ENCODE measurements at regions not wholly inside any gene's neighbourhood (a gene's known extent, or its start where the extent isn't known, plus 50 kb on each side); places are given as distances from the start of the nearest gene placed in this dataset.

- no peak overlapping the region for H3K4me3 ChIP-seq (ENCODE audit: low read length)
- no peaks in the 10 kb centered on the region for H3K36me3 ChIP-seq (ENCODE audit: control insufficient read depth, insufficient read depth, low read length, severe bottlenecking)
- H3K4me1 ChIP-seq (ENCODE audit: control insufficient read depth, insufficient read depth, low read length) = no peaks in the 10 kb centered on the region
- no peaks in the 10 kb centered on the region for H3K27me3 ChIP-seq (replicated peaks; ENCODE audit: control insufficient read depth, insufficient read depth, low read length)
- peaks cover 2% of the 10 kb centered on the region for H3K9me3 ChIP-seq (ENCODE audit: control insufficient read depth, low read length)
- no peak overlapping the region for H3K9ac ChIP-seq (ENCODE audit: low read length)
- DNase-seq (ENCODE audit: low read depth) = no peak
These were observed 838.6 kb upstream of the SORCS1 start for GRCh38 chr10:108003061-108003460.

GRCh38 chr10:108000365-108000764, 835.9 kb upstream of the SORCS1 start:
- no peak overlapping the region for H3K4me3 ChIP-seq (ENCODE audit: low read length)
- H3K36me3 ChIP-seq (ENCODE audit: control insufficient read depth, insufficient read depth, low read length, severe bottlenecking) = no peaks in the 10 kb centered on the region
- DNase-seq (ENCODE audit: low read depth) = no peak
- H3K9me3 ChIP-seq (ENCODE audit: control insufficient read depth, low read length) = no peaks in the 10 kb centered on the region
- peaks cover under 1% of the 10 kb centered on the region for H3K4me1 ChIP-seq (ENCODE audit: control insufficient read depth, insufficient read depth, low read length)
- no peak overlapping the region for H3K9ac ChIP-seq (ENCODE audit: low read length)
- H3K27me3 ChIP-seq (replicated peaks; ENCODE audit: control insufficient read depth, insufficient read depth, low read length) = no peaks in the 10 kb centered on the region

- Histone ChIP-seq H3K9ac (ENCODE audit: low read length) (peak overlapping the region; percentile 37), H3K36me3 (ENCODE audit: control insufficient read depth, insufficient read depth, low read length, severe bottlenecking) (no peaks in the 10 kb centered on the region), H3K9me3 (ENCODE audit: control insufficient read depth, low read length) (no peaks in the 10 kb centered on the region), H3K4me1 (ENCODE audit: control insufficient read depth, insufficient read depth, low read length) (peaks cover 9% of the 10 kb centered on the region), H3K4me3 (ENCODE audit: low read length) (peak overlapping the region; percentile 17), H3K27me3 (replicated peaks; ENCODE audit: control insufficient read depth, insufficient read depth, low read length) (no peaks in the 10 kb centered on the region)
- DNase-seq (ENCODE audit: low read depth) = no peak
These were observed 830.2 kb upstream of the SORCS1 start for GRCh38 chr10:107994621-107995270.

- peak overlapping the region; percentile 4 for H3K4me3 ChIP-seq (ENCODE audit: low read length)
- H3K9me3 ChIP-seq (ENCODE audit: control insufficient read depth, low read length) = no peaks in the 10 kb centered on the region
- no peaks in the 10 kb centered on the region for H3K27me3 ChIP-seq (replicated peaks; ENCODE audit: control insufficient read depth, insufficient read depth, low read length)
- no peaks in the 10 kb centered on the region for H3K36me3 ChIP-seq (ENCODE audit: control insufficient read depth, insufficient read depth, low read length, severe bottlenecking)
- DNase-seq (ENCODE audit: low read depth) = peak; percentile 63
- peaks cover 16% of the 10 kb centered on the region for H3K4me1 ChIP-seq (ENCODE audit: control insufficient read depth, insufficient read depth, low read length)
- peak overlapping the region; percentile 69 for H3K9ac ChIP-seq (ENCODE audit: low read length)
These were observed 822.1 kb upstream of the SORCS1 start for GRCh38 chr10:107986571-107986970.

GRCh38 chr10:107984581-107984980, 820.1 kb upstream of the SORCS1 start:
- Histone ChIP-seq H3K9ac (ENCODE audit: low read length) (no peak overlapping the region), H3K4me1 (ENCODE audit: control insufficient read depth, insufficient read depth, low read length) (peaks cover 16% of the 10 kb centered on the region)
- DNase-seq (ENCODE audit: low read depth) = no peak

GRCh38 chr10:107984149-107984548, 819.6 kb upstream of the SORCS1 start:
- Histone ChIP-seq H3K27me3 (replicated peaks; ENCODE audit: control insufficient read depth, insufficient read depth, low read length) (no peaks in the 10 kb centered on the region), H3K4me1 (ENCODE audit: control insufficient read depth, insufficient read depth, low read length) (peaks cover 16% of the 10 kb centered on the region), H3K36me3 (ENCODE audit: control insufficient read depth, insufficient read depth, low read length, severe bottlenecking) (no peaks in the 10 kb centered on the region), H3K9me3 (ENCODE audit: control insufficient read depth, low read length) (no peaks in the 10 kb centered on the region), H3K9ac (ENCODE audit: low read length) (no peak overlapping the region), H3K4me3 (ENCODE audit: low read length) (no peak overlapping the region)
- DNase-seq (ENCODE audit: low read depth) = no peak

More at GRCh38 chr10:107984581-107984980, 820.1 kb upstream of the SORCS1 start:
- no peaks in the 10 kb centered on the region for H3K27me3 ChIP-seq (replicated peaks; ENCODE audit: control insufficient read depth, insufficient read depth, low read length)
- no peaks in the 10 kb centered on the region for H3K9me3 ChIP-seq (ENCODE audit: control insufficient read depth, low read length)
- no peak overlapping the region for H3K4me3 ChIP-seq (ENCODE audit: low read length)
- no peaks in the 10 kb centered on the region for H3K36me3 ChIP-seq (ENCODE audit: control insufficient read depth, insufficient read depth, low read length, severe bottlenecking)

- Histone ChIP-seq H3K9me3 (ENCODE audit: control insufficient read depth, low read length) (no peaks in the 10 kb centered on the region), H3K36me3 (ENCODE audit: control insufficient read depth, insufficient read depth, low read length, severe bottlenecking) (no peaks in the 10 kb centered on the region), H3K4me3 (ENCODE audit: low read length) (no peak overlapping the region), H3K4me1 (ENCODE audit: control insufficient read depth, insufficient read depth, low read length) (no peaks in the 10 kb centered on the region), H3K27me3 (replicated peaks; ENCODE audit: control insufficient read depth, insufficient read depth, low read length) (no peaks in the 10 kb centered on the region), H3K9ac (ENCODE audit: low read length) (no peak overlapping the region)
- DNase-seq (ENCODE audit: low read depth) = no peak
These were observed 813.9 kb upstream of the SORCS1 start for GRCh38 chr10:107978455-107978854.

- Histone ChIP-seq H3K4me1 (ENCODE audit: control insufficient read depth, insufficient read depth, low read length) (peaks cover 17% of the 10 kb centered on the region), H3K36me3 (ENCODE audit: control insufficient read depth, insufficient read depth, low read length, severe bottlenecking) (no peaks in the 10 kb centered on the region), H3K4me3 (ENCODE audit: low read length) (no peak overlapping the region), H3K9ac (ENCODE audit: low read length) (no peak overlapping the region), H3K9me3 (ENCODE audit: control insufficient read depth, low read length) (no peaks in the 10 kb centered on the region), H3K27me3 (replicated peaks; ENCODE audit: control insufficient read depth, insufficient read depth, low read length) (no peaks in the 10 kb centered on the region)
- peak; percentile 51 for DNase-seq (ENCODE audit: low read depth)
These were observed 807.5 kb upstream of the SORCS1 start for GRCh38 chr10:107971973-107972372.

GRCh38 chr10:107971411-107971810, 806.9 kb upstream of the SORCS1 start:
- peak overlapping the region; percentile 52 for H3K9ac ChIP-seq (ENCODE audit: low read length)
- H3K4me3 ChIP-seq (ENCODE audit: low read length) = no peak overlapping the region
- H3K9me3 ChIP-seq (ENCODE audit: control insufficient read depth, low read length) = no peaks in the 10 kb centered on the region

GRCh38 chr10:107970512-107970911, 806.0 kb upstream of the SORCS1 start:
- peak overlapping the region; percentile 15 for H3K9ac ChIP-seq (ENCODE audit: low read length)
- H3K9me3 ChIP-seq (ENCODE audit: control insufficient read depth, low read length) = no peaks in the 10 kb centered on the region
- H3K4me1 ChIP-seq (ENCODE audit: control insufficient read depth, insufficient read depth, low read length) = peaks cover 18% of the 10 kb centered on the region
- H3K4me3 ChIP-seq (ENCODE audit: low read length) = no peak overlapping the region
- no peaks in the 10 kb centered on the region for H3K27me3 ChIP-seq (replicated peaks; ENCODE audit: control insufficient read depth, insufficient read depth, low read length)
- no peak for DNase-seq (ENCODE audit: low read depth)
- no peaks in the 10 kb centered on the region for H3K36me3 ChIP-seq (ENCODE audit: control insufficient read depth, insufficient read depth, low read length, severe bottlenecking)

More at GRCh38 chr10:107971411-107971810, 806.9 kb upstream of the SORCS1 start:
- H3K36me3 ChIP-seq (ENCODE audit: control insufficient read depth, insufficient read depth, low read length, severe bottlenecking) = no peaks in the 10 kb centered on the region
- peaks cover 18% of the 10 kb centered on the region for H3K4me1 ChIP-seq (ENCODE audit: control insufficient read depth, insufficient read depth, low read length)
- no peaks in the 10 kb centered on the region for H3K27me3 ChIP-seq (replicated peaks; ENCODE audit: control insufficient read depth, insufficient read depth, low read length)
- peak; percentile 60 for DNase-seq (ENCODE audit: low read depth)

- no peak for DNase-seq (ENCODE audit: low read depth)
- Histone ChIP-seq H3K9ac (ENCODE audit: low read length) (peak overlapping the region; percentile 15), H3K4me1 (ENCODE audit: control insufficient read depth, insufficient read depth, low read length) (peaks cover 18% of the 10 kb centered on the region), H3K36me3 (ENCODE audit: control insufficient read depth, insufficient read depth, low read length, severe bottlenecking) (no peaks in the 10 kb centered on the region), H3K9me3 (ENCODE audit: control insufficient read depth, low read length) (no peaks in the 10 kb centered on the region), H3K4me3 (ENCODE audit: low read length) (no peak overlapping the region), H3K27me3 (replicated peaks; ENCODE audit: control insufficient read depth, insufficient read depth, low read length) (no peaks in the 10 kb centered on the region)
These were observed 805.4 kb upstream of the SORCS1 start for GRCh38 chr10:107969936-107970335.

GRCh38 chr10:107966826-107967225, 802.3 kb upstream of the SORCS1 start:
- peaks cover 15% of the 10 kb centered on the region for H3K4me1 ChIP-seq (ENCODE audit: control insufficient read depth, insufficient read depth, low read length)
- DNase-seq (ENCODE audit: low read depth) = peak; percentile 24
- no peaks in the 10 kb centered on the region for H3K36me3 ChIP-seq (ENCODE audit: control insufficient read depth, insufficient read depth, low read length, severe bottlenecking)
- H3K9ac ChIP-seq (ENCODE audit: low read length) = no peak overlapping the region
- no peak overlapping the region for H3K4me3 ChIP-seq (ENCODE audit: low read length)
- no peaks in the 10 kb centered on the region for H3K9me3 ChIP-seq (ENCODE audit: control insufficient read depth, low read length)
- H3K27me3 ChIP-seq (replicated peaks; ENCODE audit: control insufficient read depth, insufficient read depth, low read length) = no peaks in the 10 kb centered on the region

Measured in adipocyte (in vitro differentiated cells).